ENCODE measurements at regions not wholly inside any gene's neighbourhood (a gene's known extent, or its start where the extent isn't known, plus 50 kb on each side); places are given as distances from the start of the nearest gene placed in this dataset.

- H3K9me3 ChIP-seq = no peaks in the 10 kb centered on the region
- no peak overlapping the region for H3K27ac ChIP-seq
- H3K36me3 ChIP-seq = no peaks in the 10 kb centered on the region
- no peaks in the 10 kb centered on the region for H3K27me3 ChIP-seq
- TF ChIP-seq POLR2A (IDR thresholded peaks at IDR 0.05) (no peak), CTCF (IDR thresholded peaks at IDR 0.05) (no peak)
- intact Hi-C loops (cut with DNase I) = no loop called here
- ATAC-seq = no peak
- no peaks in the 10 kb centered on the region for H3K4me1 ChIP-seq
- H3K4me3 ChIP-seq = no peak overlapping the region
- 80% methylated on average over 1 of the region's 1 CpG for WGBS (ENCODE audit: insufficient coverage, low coverage, low lambda C conversion rate, missing lambda C conversion rate)
- no peak for DNase-seq
Observed at GRCh38 chr17:65400701-65401100, 160.7 kb downstream of the AXIN2 start.

- intact Hi-C loops (cut with DNase I) = no loop called here
- Histone ChIP-seq H3K27ac (no peak overlapping the region), H3K9me3 (no peaks in the 10 kb centered on the region), H3K4me3 (no peak overlapping the region), H3K27me3 (no peaks in the 10 kb centered on the region), H3K36me3 (no peaks in the 10 kb centered on the region), H3K4me1 (no peaks in the 10 kb centered on the region)
- TF ChIP-seq CTCF (IDR thresholded peaks at IDR 0.05) (no peak), POLR2A (IDR thresholded peaks at IDR 0.05) (no peak)
- no peak for ATAC-seq
- 70% methylated on average over 3 of the region's 3 CpGs for WGBS (ENCODE audit: insufficient coverage, low coverage, low lambda C conversion rate, missing lambda C conversion rate)
- no peak for DNase-seq
Observed at GRCh38 chr17:65398040-65398787, 163.2 kb downstream of the AXIN2 start.

GRCh38 chr17:65395924-65396323, 165.5 kb downstream of the AXIN2 start:
- WGBS (ENCODE audit: insufficient coverage, low coverage, low lambda C conversion rate, missing lambda C conversion rate) = 70% methylated on average over 1 of the region's 1 CpG
- no peaks in the 10 kb centered on the region for H3K27me3 ChIP-seq
- intact Hi-C loops (cut with DNase I) = no loop called here
- H3K36me3 ChIP-seq = no peaks in the 10 kb centered on the region
- no peaks in the 10 kb centered on the region for H3K9me3 ChIP-seq
- ATAC-seq = no peak
- DNase-seq = no peak
- no peak overlapping the region for H3K27ac ChIP-seq
- no peaks in the 10 kb centered on the region for H3K4me1 ChIP-seq
- H3K4me3 ChIP-seq = no peak overlapping the region
- TF ChIP-seq POLR2A (IDR thresholded peaks at IDR 0.05) (no peak), CTCF (IDR thresholded peaks at IDR 0.05) (no peak)

- ATAC-seq (no peak), DNase-seq (no peak)
- H3K36me3 ChIP-seq = no peaks in the 10 kb centered on the region
- 10% methylated on average over 1 of the region's 3 CpGs for WGBS (ENCODE audit: insufficient coverage, low coverage, low lambda C conversion rate, missing lambda C conversion rate)
- no peak overlapping the region for H3K4me3 ChIP-seq
- no peaks in the 10 kb centered on the region for H3K4me1 ChIP-seq
- H3K9me3 ChIP-seq = no peaks in the 10 kb centered on the region
- no peaks in the 10 kb centered on the region for H3K27me3 ChIP-seq
- TF ChIP-seq POLR2A (IDR thresholded peaks at IDR 0.05) (no peak), CTCF (IDR thresholded peaks at IDR 0.05) (no peak)
- H3K27ac ChIP-seq = no peak overlapping the region
- intact Hi-C loops (cut with DNase I) = no loop called here
Observed at GRCh38 chr17:65394811-65395472, 166.5 kb downstream of the AXIN2 start.

Measured in right lobe of liver (tissue), 6 donors.